GM19351 (cell line): ENCODE measurements at regions not wholly inside any gene's neighbourhood (a gene's known extent, or its start where the extent isn't known, plus 50 kb on each side); places are given as distances from the start of the nearest gene placed in this dataset.

Experiments
- ATAC-seq: cut with Tn5 transposase; IDR thresholded peaks from one replicate; pipeline ENCODE4 v1.9.1; 2021; ENCODE audit warnings: mild to moderate bottlenecking, moderate library complexity; ENCODE audit not compliant: unreplicated experiment

- no peak for ATAC-seq
Measured at GRCh38 chr9:663541-663940, 178.0 kb upstream of the DMRT1 start.

GRCh38 chr9:665296-665695, 176.2 kb upstream of the DMRT1 start:
- no peak for ATAC-seq

- no peak for ATAC-seq
Measured at GRCh38 chr9:671997-672396, 169.5 kb upstream of the DMRT1 start.

DNA sequence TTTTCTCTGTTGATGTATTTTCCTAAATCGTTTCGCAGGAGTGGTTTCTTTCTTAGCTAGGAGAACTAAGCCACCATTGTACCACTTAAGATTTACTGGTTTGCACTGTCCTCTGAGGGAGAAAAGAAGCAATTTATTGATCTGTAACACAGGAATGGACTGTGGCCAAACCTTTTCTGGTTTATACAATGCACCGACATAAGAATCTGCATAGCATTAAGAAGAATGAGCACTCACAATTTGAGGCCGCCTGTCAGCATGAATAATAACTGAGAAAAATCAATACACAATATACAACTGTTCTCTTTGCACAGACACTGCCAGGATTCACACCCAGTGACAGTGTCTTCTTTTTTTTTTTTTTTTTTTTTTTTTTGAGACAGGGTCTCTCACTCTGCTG, 168.6 kb upstream of the DMRT1 start:
- ATAC-seq: no peak

GRCh38 chr9:673264-673965, 168.1 kb upstream of the DMRT1 start:
- no peak for ATAC-seq

- no peak for ATAC-seq
Measured at GRCh38 chr9:673966-674526, 167.5 kb upstream of the DMRT1 start.

DNA sequence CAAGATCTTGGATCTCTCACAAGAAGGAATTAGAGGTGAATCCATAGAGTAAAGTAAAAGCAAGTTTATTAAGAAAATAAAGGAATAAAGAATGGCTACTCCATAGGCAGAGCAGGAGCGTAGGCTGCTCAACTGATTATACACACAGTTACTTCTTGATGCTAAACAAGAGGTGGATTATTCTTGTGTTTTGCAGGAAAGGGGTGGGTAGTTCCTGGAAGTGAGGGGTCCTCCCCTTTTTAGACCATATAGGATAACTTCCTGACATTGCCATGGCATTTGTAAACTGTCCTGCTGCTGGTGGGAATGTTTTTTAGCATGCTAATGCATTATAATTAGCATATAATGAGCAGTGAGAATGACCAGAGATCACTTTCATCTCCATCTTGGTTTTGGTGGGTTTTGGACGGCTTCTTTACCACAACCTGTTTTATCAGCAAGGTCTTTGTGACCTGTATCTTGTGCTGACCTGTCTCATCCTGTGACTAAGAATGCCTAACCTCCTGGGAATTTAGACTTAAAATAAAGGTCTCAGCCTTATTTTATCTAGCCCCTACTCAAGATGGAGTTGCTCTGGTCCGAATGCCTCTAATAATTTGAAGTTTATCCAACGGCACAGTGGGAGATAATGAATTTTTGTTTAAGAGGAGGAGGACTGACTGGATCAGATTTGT, 165.7 kb upstream of the DMRT1 start:
- ATAC-seq: no peak

DNA sequence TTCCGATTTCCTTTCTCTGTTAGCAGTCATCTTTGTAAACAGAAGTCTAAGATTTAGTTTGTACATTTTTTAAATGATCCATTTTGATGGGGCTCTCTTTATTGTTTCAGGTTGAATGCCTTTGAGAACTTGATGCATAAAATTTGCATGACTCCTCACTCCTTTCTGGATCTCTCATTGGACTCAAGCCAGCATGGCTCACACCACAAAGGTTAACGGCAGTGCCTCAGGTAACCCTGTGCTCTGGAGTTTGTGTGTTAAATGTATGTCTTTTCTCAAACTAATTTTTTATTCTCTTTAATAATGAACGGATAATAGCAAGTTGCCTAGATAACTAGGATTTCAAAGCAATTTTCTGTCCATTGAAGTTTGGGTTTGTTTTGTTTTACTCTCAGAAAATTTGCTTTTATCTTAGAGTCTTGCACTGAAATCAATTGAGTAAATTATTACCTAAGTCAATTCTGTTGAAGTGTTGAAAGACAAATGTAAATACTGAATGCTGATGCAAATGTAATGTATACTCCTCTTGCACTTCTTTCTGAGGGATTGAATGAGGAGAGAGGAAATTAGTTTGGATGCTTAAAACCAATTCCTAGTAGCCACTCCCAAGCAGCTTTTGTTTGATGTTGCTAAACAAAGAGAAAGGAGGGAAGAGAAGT, 164.6 kb upstream of the DMRT1 start:
- ATAC-seq: no peak

- no peak for ATAC-seq
Measured at GRCh38 chr9:677461-678097, 163.9 kb upstream of the DMRT1 start.

DNA sequence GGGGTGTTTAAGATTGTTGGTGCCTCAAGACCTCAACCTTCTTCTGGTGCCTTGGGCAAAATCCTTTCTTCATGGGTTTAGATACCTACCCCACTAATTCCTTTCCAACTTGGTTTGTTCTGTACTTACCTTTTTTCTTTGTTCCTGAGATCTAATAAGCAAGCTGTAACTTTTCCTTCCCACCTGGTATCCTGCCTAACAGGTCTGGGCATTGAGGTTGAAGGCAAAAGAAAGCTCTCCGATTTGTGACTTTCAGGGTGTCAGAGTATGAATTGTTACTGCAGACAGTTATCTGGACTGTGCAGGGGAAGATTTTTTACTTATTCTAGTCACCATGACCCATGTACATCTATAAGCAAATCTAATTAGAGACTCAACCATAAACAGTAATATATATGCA, 162.6 kb upstream of the DMRT1 start:
- no peak for ATAC-seq

- ATAC-seq: no peak
Measured at GRCh38 chr9:679462-679861, 162.0 kb upstream of the DMRT1 start.

DNA sequence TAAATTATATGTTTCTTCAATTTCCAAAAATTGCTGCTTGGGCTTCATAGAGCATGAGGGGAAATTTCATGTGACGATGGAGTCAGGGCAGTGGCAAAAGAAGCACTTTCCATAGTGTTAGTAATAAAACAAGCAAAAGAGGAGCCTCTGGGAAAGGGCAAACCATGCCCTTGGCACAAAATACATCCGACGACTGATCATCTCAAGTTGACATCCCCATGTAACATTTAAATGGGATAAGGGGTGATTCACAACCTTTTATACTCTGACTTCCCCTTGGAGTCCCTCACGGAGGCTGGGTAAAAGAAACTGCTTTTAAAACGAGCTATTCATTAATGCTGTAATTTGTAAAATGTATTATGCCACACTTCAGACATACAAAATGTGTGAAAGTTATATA, 161.4 kb upstream of the DMRT1 start:
- ATAC-seq: no peak

- no peak for ATAC-seq
Measured at GRCh38 chr9:682633-683508, 158.6 kb upstream of the DMRT1 start.

- no peak for ATAC-seq
Measured at GRCh38 chr9:683509-684021, 157.9 kb upstream of the DMRT1 start.

DNA sequence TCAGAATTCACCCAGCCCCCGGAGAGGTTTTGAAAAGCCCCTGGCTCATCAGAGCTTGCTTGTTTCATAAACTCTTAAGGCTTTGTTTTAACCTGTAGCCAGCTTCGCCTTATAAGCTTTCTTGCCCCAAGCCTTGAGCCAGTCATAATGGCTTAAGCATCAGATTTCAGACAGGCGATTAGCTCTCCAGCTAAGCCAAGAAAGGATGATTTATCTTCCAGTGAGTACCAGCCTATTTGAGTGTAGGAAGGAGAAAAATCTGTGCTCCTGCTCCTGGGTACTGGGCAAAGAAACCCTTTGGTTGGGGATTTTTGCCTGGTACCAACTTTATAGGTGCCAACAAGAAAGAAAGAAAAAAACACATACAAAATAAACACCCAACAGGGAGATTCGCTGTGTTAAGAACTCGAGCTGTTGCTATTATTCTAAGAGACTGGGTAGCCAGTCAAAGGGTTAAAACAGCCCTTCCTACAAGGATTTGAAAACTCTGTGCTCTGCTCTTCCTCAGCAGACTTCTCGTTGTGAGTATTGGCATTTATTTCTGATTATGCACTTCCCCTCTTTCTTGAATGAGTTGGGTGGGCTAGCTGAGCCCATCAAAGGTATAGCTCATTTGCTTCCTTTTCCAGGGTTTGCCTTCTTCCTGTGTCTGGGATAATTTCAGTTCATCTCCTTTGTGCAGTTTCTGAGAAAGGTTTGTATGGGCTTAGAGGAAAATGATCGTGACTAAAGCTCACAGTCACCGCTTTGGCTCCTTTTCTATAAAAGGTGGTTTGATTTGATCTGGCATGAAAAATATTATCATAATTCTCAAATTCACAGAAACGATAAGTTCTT, 157.2 kb upstream of the DMRT1 start:
- ATAC-seq: no peak

- no peak for ATAC-seq
Measured at GRCh38 chr9:684941-685340, 156.6 kb upstream of the DMRT1 start.

DNA sequence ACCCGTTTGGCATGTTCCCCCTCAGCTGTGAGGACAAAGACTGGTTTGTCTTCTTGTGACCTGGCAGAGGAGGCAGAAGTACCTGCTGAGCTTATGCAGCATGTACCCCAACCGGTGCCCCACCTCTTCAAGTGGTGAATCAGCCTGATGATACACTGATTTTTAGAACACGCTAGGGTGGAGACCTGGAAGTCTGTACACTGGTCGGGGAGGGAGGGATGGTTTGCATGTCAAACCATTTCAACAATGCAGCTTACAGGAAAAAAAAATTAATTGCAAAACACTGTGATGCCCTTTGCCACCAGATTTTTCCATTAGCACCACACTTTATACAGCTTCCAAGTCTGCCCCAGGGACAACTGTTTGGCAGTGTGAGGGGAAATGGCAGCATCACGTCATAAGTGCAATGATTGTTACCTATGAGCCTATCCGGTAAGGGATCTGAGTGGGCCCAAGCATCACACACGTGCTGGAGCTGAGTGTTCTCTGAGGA, 155.1 kb upstream of the DMRT1 start:
- ATAC-seq: no peak

DNA sequence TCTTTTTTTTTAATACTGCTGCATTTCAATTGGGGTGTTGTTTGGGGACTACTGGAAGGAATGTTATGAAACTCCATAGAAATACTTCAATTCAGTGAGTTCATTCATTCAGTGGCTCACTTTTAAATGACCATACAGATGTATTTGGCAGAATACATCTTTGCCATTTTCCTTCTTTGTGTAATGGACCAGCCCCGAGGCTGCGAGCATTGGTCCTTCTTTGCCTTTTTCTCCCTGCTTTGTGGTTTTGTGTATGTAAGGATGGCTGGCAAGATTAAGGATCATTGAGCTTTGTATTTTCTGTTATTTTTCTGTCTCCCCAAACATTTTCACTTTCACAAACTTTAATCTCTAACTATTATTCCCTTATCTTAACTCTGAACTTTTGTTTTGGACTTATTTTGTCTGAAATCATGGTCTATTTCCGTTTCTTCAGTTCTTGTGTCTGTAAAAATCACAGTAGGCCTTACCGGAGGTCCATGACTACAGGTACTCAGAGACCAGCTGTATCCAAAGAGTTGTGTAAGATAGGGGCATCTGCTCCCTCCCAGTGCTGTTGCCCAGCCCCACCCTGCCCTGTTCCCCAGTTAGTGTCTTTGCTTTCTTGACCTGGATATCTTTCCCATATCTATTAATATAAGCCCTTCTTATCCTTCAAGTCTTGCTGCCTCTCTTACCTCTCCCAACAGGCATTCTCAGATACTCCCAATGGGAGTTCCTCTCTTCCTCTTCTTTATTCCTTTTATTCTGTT, 154.3 kb upstream of the DMRT1 start:
- ATAC-seq: no peak

- no peak for ATAC-seq
Measured at GRCh38 chr9:687994-688393, 153.5 kb upstream of the DMRT1 start.
